Esophagus (tissue), 2 donors: ENCODE measurements at regions not wholly inside any gene's neighbourhood (a gene's known extent, or its start where the extent isn't known, plus 50 kb on each side); places are given as distances from the start of the nearest gene placed in this dataset.

Experiments
- H3K27ac ChIP-seq, 2 donors: one replicate each; pipeline ENCODE4 v1.5.1; 2013; ENCODE audit warnings: low read depth in 2 of 2, mild to moderate bottlenecking in 2 of 2, inconsistent platforms in 1 of 2, low read length in 1 of 2, moderate library complexity in 1 of 2
- H3K27me3 ChIP-seq, 2 donors: one replicate each; pipeline ENCODE4 v1.6.1; 2013; ENCODE audit warnings: low read length in 2 of 2, control low read depth in 1 of 2, mild to moderate bottlenecking in 1 of 2; ENCODE audit not compliant: insufficient read depth in 2 of 2, control insufficient read depth in 1 of 2
- H3K36me3 ChIP-seq, 2 donors: one replicate each; pipeline ENCODE4 v1.6.1; 2013; ENCODE audit warnings: low read length in 1 of 2; ENCODE audit not compliant: control insufficient read depth in 2 of 2, insufficient read depth in 2 of 2
- H3K4me1 ChIP-seq, 2 donors: one replicate each; pipeline ENCODE4 v1.6.1; 2013; ENCODE audit warnings: low read length in 1 of 2; ENCODE audit not compliant: control insufficient read depth in 2 of 2, insufficient read depth in 2 of 2
- H3K4me3 ChIP-seq, 2 donors: one replicate each; pipeline ENCODE4 v1.5.1; 2013; ENCODE audit warnings: low read length in 2 of 2, mild to moderate bottlenecking in 2 of 2, low read depth in 1 of 2, moderate library complexity in 1 of 2
- H3K9me3 ChIP-seq, 2 donors: one replicate each; pipeline ENCODE4 v1.6.1; 2013; ENCODE audit warnings: mild to moderate bottlenecking in 2 of 2, low read depth in 1 of 2, low read length in 1 of 2, moderate library complexity in 1 of 2; ENCODE audit not compliant: control insufficient read depth in 2 of 2, insufficient read depth in 1 of 2
- WGBS, 2 donors: extraction: QIAGEN DNeasy Blood & Tissue Kit; methylation state at CpG; one replicate each; pipeline ENCODE4 v1.1.7; 2013; 5-methylcytosine and 5-hydroxymethylcytosine counted together
- donor health status: healthy with polysubstance abuse.
- donor health status: Bipolar disorder and iron deficiency.

DNA sequence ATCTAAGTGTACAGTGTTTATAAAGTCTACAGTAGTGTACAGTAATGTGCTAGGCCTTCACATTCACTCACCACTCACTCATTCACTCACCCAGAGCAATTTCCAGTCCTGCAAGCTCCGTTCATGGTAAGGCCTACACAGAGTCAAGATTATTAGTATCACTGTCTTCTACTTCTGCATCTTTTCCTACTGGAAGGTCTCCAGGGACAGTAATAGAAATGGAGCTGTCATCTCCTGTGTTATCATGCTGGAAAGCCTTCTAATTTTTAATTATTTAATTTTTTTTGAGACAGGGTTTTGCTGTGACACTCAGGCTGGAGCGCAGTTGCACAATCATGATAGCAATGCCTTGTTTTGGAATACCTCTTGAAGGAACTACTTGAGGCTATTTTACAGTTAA, 207.0 kb downstream of the HTR7 start:
- H3K9me3 ChIP-seq = no peaks in the 10 kb centered on the region
- H3K27ac ChIP-seq = no peak overlapping the region
- no peak overlapping the region for H3K4me3 ChIP-seq
- WGBS, 2 donors = 64 to 82% methylated on average over 2 of the region's 2 CpGs
- H3K36me3 ChIP-seq = no peaks in the 10 kb centered on the region
- H3K4me1 ChIP-seq = no peaks in the 10 kb centered on the region
- H3K27me3 ChIP-seq = no peaks in the 10 kb centered on the region

DNA sequence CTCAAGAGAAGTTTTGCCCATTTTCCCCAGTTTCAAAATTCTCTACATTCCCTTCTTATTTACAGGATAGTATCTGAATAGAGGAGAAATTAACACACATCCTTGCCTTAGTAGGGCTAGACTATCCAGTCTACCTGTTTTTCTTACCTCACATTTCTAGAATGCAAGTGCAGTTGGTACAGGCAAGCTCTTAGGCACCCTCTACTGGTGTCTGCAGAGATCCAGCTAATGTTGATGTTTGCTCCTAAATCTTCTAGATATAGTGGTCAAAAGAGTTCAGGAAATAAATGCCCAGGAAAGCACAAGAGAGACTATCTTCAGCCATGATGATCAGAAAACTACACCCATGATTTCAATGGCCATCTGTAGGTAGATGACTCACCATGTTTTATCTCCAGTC, 205.3 kb downstream of the HTR7 start:
- Histone ChIP-seq H3K36me3 (no peaks in the 10 kb centered on the region), H3K9me3 (no peaks in the 10 kb centered on the region), H3K4me3 (no peak overlapping the region), H3K27ac (no peak overlapping the region), H3K27me3 (no peaks in the 10 kb centered on the region), H3K4me1 (no peaks in the 10 kb centered on the region)

DNA sequence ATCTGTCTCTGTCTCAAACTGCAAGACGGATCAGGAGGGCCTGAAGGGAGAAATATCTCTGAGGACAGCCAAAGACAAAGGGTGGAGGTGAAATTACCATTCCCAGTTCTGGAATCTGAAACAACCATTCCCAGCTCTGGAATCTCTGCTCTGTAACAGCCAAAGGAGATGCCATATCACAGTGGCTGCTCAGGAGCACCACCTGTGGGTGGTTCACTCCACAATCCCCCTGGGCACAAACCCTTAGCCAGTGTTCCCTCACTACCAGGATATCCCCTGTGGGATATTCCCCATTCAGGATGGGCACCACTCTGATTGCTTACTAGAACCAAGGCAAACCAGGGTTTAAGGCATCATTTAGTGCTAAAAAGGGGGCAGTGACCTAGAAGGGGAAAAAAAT, 199.0 kb downstream of the HTR7 start:
- WGBS, 2 donors = 42 to 48% methylated on average over 1 of the region's 1 CpG
- H3K27ac ChIP-seq = no peak overlapping the region

DNA sequence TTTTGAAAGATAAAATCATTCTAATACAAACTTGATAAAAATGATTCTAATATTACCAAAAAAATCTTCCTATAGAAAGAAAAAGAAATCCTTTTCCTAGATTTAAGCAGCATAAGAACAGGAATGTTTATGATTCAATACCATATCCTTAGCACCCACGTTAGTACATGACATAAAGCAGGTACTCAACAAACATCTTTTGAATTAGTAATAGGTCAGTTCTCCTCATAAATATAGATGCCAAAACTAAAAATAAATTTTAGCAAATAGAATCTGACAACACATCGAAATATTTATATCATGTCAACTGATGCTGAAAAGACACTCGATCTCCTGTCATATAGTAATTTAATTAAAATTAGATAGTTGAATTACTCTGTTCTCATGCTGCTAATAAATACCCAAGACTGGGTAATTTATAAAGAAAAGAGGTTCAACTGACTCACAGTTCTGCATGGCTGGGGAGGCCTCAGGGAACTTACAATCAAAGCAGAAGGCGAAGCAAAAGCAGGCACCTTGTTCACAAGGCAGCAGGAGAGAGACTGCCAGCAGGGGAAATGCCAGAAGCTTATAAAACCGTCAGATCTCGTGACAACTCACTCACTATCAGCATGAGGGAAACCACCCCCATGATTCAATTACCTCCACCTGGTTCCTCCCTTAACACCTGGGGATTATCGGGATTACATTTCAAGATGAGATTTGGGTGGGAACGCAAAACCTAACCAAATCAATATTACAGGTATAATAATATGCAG, 191.8 kb downstream of the HTR7 start:
- Histone ChIP-seq H3K27me3 (no peaks in the 10 kb centered on the region), H3K36me3 (no peaks in the 10 kb centered on the region), H3K4me1 (no peaks in the 10 kb centered on the region), H3K9me3 (no peaks in the 10 kb centered on the region), H3K27ac (no peak overlapping the region), H3K4me3 (no peak overlapping the region)
- WGBS, 2 donors = 40 to 47% methylated on average over 8 of the region's 8 CpGs

More for the DNA sequence above, 199.0 kb downstream of the HTR7 start:
- no peaks in the 10 kb centered on the region for H3K36me3 ChIP-seq
- no peak overlapping the region for H3K4me3 ChIP-seq
- no peaks in the 10 kb centered on the region for H3K27me3 ChIP-seq
- no peaks in the 10 kb centered on the region for H3K9me3 ChIP-seq
- no peaks in the 10 kb centered on the region for H3K4me1 ChIP-seq

DNA sequence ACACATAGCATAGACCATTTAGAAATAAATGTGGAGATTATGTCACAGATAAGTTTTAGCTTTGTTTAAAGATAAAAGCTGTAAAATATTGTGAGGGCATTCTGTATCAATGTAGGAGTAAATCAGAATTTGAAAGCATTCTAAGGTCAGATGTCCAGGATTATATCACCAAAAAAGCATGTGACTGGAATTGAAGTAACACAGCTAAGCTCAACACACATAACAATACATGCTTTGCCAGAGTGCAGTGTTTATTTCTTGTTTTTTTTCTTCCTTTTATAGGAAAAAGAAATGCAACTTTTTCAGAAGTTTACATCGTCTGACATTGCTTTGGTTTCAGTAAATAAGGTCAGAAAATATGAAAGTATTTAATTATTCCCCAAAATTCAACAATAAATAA, 183.4 kb downstream of the HTR7 start:
- Histone ChIP-seq H3K4me1 (no peaks in the 10 kb centered on the region), H3K9me3 (no peaks in the 10 kb centered on the region), H3K27me3 (no peaks in the 10 kb centered on the region), H3K4me3 (no peak overlapping the region), H3K36me3 (no peaks in the 10 kb centered on the region), H3K27ac (no peak overlapping the region)
- 57 to 66% methylated on average over 1 of the region's 1 CpG for WGBS, 2 donors

DNA sequence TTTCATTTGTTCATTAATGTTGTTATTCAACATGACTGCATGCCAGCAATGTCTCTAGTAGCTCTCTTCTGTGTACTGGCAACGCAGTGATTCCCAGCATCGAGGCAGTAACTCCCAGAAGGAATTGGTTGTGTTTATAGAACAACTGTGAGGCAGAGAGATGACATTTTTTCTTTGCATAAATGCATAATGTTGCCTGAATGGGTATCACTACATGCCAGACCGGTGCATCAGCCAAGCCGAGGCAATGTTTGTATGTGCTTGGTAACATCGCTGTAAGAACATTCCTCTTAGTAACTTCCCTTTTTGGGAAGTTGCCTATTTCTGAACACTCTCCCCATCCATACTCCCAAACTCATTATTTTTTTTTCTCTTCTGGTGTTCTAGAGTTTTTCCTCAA, 182.9 kb downstream of the HTR7 start:
- Histone ChIP-seq H3K27me3 (no peaks in the 10 kb centered on the region), H3K27ac (no peak overlapping the region), H3K36me3 (no peaks in the 10 kb centered on the region), H3K4me3 (no peak overlapping the region), H3K9me3 (no peaks in the 10 kb centered on the region), H3K4me1 (no peaks in the 10 kb centered on the region)
- 28 to 47% methylated on average over 5 of the region's 5 CpGs for WGBS, 2 donors

DNA sequence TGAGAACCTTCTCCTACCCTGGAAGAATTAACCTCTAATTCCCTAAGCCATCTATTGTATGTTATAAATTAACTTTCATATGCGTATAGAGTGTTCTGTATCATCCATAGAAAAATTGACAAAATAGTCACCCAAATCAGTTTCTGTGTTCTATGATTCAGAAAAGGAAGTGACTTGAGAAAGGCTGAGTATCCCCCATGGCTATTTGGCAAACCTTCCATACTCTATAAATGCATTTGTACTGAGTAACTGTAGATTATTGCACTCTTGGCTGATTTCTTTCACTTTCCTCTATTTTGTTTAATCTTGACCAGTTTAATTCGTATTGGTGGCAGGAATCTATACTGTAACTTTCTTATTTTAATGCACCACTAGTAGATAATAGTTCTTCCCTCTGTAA, 182.2 kb downstream of the HTR7 start:
- Histone ChIP-seq H3K9me3 (no peaks in the 10 kb centered on the region), H3K27ac (no peak overlapping the region), H3K36me3 (no peaks in the 10 kb centered on the region), H3K27me3 (no peaks in the 10 kb centered on the region), H3K4me3 (no peak overlapping the region), H3K4me1 (no peaks in the 10 kb centered on the region)
- 52 to 59% methylated on average over 2 of the region's 2 CpGs for WGBS, 2 donors
